GM18907 (cell line): ENCODE measurements at regions not wholly inside any gene's neighbourhood (a gene's known extent, or its start where the extent isn't known, plus 50 kb on each side); places are given as distances from the start of the nearest gene placed in this dataset.
A peak's percentile ranks its signal among the peaks of the same experiment; 100 is the strongest.

Experiments used
- ATAC-seq: cut with Tn5 transposase; IDR thresholded peaks from one replicate; pipeline ENCODE4 v1.9.1; 2021; ENCODE audit warnings: mild to moderate bottlenecking, moderate library complexity; ENCODE audit not compliant: unreplicated experiment

DNA sequence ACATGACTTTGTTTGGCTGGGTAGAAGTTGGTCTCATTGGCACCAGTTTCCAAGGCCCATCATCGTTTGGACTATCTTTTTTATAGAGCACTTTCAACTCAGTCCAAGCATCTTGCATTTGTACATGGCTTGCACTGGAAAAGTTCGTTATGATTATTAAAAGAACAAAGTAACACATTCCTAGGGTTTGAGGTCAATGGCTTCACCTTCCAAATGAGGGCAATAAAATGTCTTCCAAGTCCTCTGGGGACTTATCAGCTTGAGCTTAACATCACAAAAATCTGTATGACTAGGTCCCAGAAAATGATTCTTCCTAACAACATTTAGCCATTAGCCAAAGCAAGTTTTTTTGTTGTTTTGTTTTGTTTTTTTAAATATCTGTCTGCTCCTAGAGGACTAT, 610.8 kb downstream of the LMO4 start:
- no peak for ATAC-seq

DNA sequence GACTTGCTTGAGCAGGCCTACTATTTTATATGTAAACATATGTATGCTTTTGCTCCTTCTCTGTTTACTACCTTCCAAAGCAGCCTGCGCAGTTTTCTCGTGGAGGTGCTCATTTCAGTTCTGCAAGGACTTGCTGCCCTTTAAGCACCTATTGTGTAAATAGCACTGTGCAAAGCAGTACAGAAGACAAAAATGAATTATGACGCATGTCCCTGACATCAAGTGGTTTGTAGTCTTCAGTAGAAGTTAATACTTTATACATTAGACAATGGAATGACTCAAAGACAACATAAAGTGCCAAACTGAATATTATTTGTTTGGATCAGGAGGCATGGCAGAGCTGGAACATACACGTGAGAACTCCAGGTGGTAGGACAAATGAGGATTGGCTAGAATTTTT, 611.7 kb downstream of the LMO4 start:
- ATAC-seq, result no peak

DNA sequence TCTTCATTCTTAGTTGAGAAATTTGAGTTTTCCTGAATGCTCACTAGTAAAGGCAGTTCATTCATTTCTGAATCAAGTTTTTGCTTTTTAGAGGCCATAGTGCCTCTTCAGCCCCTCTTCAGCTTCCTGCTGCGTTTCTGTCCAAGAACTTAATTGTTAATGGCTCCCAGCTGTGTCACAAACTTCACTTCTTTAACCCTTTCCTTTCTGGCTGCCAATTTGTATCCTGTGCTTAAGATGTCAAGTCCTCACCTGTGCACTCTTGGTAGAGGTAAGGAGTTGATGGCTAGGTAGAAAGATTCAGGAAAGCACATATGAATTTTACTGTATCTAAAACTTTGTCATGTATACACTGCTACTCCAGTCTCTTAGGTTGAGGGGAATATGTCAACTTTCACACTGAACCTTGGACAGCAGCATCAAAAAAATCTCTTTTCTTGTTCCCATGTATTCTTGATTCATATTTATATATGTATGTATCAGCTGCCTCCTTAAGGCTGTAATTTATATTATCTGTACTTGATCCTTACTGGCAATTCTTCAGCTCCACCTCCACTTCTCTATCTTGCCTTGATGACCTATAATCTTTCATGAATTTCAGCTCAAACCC, 612.8 kb downstream of the LMO4 start:
- no peak for ATAC-seq

DNA sequence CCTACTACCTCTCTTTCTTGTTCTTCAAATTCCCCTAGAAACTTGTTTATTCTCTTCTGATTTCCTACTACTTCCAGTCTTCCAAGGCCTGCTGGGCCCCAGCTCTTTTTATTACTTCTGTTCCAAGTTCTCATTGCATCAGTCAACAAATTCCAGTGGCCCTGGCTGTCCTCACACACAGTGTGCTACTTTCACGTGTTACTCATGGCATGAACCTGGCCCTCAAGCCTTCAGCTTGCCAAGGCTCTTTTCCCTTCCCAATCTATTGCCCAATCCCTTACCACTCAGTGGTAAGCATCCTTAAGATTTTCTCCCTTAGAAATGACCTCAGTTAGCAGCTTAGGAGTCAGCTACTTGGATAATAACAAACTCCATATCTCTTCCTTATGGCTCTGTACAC, 613.5 kb downstream of the LMO4 start:
- no peak for ATAC-seq

DNA sequence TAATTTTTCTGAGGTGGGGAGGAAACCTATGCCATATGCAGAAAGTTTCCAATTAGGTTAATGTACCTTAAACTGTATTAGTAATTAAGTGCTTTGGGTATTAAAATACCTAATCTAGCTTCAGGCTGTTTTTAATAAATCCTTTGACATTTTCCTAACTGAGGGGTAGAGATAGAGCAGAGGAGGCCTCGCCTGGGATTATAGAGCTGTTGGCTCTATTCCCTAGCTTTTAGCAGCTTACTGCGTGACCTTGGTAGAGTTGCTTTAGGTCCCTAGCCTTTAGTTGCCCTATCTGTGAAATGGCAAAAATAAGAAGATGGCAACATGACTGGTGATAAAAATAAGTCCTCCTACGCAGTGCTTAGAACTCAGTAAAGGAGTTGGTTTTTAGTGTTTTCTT, 621.0 kb downstream of the LMO4 start:
- no peak for ATAC-seq

DNA sequence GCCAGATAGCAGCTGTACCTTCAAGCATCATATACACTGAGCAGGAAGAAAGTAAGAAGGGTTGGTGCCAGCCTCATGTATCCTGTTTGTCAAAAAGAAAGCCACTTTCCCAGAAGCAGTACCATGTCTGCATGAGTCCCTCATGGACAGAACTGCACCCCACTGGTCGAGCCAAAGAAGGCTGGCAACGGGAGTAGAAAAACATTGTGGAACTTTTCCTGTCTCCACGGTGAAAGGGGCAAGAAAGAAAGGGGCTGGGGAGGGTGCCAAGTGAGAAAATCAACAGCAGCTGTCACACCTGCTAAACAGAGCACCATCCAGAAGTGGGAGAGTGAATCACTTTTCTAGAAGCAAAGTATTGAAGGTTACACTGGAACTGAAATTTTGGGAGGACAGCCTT, 621.7 kb downstream of the LMO4 start:
- ATAC-seq, result no peak

DNA sequence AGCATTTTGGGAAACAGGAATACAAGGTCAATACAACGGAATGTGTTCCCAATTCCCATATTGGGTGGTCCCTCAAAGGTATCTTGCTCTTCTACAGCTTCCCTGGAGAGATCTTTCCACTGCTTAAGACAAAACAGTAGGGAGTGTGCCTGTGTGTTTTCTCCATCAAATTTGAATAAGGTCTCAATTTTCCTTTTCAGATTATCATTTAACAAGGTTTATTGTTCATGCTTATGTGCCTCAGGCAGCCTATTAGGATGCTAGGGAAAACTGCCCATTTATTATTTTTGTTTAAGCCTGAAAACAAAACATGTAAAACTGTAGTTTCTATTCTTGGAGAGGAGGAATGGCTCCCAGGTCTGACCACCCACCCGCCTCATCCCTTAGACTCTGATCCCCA, 622.7 kb downstream of the LMO4 start:
- no peak for ATAC-seq

DNA sequence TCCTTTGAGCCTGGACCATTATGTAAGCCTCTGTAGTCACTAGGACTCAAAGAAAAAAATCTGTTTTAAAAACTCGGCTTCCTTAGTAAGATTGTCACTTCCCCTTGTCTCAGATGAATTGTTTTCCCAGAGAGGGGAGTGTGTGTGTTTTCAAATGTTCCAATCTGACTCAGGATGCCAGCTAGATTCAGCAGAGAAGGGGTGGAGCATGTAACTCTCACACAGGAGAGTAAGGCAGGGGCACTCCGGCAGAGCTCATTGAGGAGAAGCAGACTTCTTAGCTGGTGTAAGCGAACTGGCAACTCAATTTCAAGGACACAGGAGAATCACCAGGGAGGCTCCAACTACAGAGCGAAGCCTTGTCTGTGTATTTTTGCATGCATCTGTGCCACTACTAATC, 623.2 kb downstream of the LMO4 start:
- ATAC-seq, result no peak

DNA sequence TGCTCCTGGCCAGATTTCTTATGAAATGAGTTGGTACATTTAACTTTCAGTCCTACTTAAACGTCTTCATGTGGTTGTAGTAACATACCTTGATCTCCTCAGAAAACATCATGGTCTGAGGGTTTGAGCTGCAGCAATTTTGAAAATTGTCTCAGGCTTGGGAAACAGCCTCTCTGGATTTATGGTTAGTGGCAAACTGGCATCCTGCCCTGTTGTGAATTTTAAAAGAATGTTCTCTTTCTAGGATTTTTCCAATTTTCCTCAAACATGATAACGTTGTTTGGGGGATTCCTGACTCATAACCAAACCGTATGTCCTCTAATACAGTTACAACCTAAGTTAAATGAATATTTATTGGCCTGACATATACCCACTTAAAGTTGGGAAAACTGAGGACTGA, 624.4 kb downstream of the LMO4 start:
- no peak for ATAC-seq

DNA sequence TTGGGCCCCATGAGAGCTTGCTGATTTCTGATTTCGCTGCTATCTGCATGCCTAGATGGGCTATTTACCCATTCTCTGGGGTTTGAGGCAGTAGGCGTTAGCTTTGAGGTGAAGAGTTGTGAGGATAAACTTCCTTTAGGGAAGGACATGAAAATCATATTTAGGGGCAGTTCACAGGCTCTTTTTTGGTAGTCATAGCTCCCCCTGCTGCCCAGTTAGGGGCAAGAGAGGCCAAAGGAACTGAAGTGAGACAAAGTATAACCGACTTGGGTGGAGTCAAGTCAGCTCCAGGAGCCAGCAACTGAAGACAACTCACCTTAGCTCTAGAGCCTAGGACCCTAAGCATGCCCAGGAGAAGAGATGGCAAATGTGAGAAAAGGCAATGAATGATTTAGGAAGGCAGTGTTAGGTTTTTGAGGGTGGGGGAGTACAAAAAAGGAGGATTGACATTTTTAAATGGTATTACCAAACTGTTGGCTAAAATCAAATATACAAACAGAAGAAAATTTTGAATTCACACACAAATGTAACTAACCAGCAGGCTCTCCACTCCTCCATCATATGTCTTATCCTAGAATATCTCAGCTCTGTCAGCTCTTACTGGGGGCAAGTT, 625.2 kb downstream of the LMO4 start:
- ATAC-seq, result peak; percentile 94

DNA sequence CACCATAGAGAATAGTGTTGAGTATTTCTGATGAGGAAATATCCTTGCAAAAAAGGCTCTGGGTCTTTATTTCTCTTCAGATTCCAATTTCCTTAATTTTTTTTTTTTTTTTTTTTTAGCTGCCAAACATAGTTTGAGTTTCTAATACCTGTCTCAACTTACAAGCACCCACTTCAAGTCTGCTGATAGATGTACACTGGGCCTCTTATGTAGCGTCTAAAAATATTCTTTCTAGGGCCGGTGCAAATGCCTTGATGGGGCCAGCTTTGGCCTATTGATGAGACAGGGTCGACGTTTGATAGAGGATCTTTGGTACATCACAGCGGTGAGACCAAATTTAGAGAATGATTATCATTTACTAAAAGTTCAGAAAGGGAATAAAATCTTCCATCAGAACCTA, 626.4 kb downstream of the LMO4 start:
- no peak for ATAC-seq

DNA sequence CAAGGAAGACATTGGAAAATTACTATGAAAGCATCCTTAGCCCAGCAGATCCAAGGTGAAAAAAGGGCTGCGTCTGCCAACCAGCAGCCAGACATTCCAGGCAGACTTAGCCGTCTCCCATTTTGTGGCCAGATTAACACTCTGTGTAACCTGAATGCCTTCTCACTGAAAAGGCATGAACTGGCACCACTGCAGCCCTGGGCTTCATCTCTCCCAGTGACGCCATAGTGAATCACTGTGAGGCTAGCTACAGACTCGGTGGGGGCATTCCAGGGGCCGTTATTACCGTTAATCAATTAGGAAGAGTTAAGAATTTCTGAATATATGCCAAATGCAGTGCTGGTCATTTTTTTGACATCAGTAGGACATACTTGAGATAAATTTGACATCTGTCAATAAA, 627.4 kb downstream of the LMO4 start:
- no peak for ATAC-seq

DNA sequence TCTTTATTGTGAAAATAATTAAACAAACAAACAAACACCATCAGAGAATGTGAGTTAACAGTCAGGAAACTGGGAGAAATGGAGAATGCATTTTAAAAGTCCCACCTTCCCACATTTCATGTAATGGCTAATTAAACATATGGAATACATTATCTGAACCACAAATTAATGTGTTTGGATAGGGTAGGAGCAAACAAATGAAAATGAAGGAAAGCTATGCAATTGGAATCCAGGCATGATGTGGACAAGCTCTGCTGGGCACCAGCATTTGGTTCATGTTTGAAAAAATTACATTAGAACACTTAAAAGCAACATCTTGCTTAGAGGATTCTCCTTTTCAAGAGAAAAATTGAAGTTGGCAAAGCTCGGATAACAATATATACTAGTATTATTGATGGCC, 628.1 kb downstream of the LMO4 start:
- ATAC-seq, result no peak

DNA sequence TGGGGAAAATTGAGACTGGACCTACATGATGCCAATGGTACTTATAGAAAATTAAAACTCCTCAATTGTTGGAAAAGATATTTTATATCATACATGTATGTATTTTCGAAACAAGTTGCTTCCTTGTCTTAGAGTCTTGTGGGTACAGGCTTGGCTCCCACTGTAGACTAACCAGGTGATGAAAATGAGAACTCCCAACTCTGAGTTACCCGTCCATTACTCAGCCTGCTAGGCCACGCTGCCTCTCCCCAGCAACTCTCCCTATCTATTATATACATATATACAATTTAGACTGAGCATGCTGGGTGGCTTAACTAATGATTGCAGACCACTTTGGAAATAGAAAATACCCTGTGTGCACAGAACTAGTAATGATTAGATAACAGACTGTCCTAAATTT, 628.7 kb downstream of the LMO4 start:
- ATAC-seq, result no peak

DNA sequence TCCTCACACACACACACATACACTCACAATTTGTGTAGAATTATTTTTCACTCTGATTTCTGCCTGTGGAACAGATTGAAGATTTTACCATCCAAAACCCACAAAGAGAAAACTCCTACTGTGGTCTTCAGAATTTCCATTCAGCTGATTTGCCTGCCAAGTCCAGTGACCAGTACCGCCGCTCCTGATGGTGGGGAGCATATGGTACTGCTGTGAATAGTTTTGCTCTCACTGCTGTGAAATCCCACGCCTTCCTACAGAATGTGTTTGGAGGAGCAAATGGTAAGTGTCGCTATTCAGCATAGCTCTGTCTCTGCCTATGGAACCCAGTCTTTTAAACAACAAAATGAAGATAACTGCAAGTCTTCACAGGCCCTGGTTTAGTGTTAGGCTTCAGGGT, 629.5 kb downstream of the LMO4 start:
- ATAC-seq, result no peak

DNA sequence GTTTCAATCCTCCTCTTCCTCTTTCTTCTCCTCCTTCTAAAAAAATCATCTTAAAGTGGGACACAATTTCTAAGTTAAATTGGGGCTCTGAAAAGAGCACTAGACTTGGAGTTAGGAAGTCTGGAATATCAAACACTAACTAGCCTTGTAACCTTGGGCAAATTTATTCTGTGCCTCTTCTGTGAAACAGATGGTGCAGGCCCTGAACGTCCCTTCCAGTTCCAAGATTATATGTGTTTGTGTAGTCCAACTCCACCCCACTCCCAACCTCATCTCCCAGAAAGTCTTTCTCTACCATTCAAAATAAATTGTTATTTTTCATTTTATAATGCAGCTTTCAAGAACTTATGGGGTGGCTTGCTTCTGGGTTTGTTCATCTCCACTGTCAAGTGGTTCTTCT, 630.0 kb downstream of the LMO4 start:
- no peak for ATAC-seq

DNA sequence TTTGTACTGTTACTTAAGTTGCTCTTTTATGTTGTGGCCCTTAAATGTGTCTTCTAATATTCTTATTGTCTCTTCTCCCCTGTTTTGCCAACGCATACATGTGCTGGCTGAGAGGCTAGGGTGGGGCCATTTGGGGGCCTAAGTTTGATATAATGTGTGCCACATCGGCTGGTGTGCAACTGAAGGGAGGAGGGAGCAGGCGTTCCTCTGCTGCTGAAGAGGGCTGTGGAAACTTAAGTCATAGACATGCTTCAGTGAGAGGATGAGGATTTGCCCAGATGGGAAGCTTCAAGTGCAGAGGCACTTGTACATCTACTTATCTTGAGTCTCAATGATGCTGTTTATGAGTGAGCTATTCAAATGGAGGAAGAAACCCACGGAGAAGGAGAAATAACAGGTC, 630.6 kb downstream of the LMO4 start:
- ATAC-seq, result no peak

DNA sequence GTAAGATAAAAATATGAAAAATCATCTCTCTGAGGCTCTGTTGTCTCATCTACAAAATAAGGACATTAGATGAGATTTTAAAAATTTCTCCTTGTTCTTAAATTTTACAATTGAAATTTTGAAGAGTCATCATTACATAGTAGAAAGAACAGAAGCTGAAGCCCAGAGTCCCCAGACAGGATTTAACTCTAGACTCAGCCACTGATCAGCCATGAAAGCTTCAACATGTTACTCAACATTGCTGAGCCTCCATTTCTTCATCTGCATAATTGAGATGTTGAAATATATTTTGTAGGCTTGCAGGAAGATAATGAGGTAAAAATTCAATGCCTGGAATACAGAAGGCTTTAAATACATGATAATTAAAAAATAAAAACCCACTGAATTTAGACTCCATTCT, 633.3 kb downstream of the LMO4 start:
- no peak for ATAC-seq

DNA sequence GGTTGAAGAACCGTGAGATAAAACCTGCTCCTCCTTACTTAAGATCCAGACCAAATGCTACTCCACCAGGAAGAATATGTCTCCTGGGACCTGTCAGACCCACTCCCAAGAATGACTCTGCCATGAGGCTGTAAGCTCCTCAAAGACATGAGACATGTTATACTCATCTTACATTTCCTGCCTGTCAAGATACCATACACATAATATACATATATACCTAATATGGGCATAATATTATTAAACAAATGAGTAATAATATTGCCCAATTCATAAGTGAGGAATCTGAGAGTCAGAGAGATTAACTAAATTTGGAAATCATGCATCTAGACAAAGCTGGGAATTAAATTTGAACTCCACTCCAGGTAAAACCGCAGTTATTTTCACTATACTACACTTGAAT, 634.9 kb downstream of the LMO4 start:
- ATAC-seq, result no peak

DNA sequence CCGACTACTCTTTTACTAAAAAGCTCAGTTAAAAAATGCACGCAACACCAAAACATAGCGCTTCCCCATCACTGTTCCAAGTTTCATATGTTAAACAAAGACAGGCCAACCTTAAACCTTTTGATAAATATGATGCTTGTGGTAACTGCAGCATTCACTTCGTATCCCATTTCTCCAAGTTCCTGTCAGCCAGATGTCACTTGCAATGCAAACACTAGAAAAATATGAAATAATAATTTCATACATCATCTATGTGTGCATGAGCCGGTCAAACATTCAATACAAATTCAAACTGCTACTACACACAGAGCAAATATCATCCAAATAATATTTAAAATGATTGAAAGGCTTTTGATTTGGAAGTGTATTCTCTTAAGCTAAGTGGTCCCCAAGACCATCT, 636.5 kb downstream of the LMO4 start:
- ATAC-seq, result no peak

DNA sequence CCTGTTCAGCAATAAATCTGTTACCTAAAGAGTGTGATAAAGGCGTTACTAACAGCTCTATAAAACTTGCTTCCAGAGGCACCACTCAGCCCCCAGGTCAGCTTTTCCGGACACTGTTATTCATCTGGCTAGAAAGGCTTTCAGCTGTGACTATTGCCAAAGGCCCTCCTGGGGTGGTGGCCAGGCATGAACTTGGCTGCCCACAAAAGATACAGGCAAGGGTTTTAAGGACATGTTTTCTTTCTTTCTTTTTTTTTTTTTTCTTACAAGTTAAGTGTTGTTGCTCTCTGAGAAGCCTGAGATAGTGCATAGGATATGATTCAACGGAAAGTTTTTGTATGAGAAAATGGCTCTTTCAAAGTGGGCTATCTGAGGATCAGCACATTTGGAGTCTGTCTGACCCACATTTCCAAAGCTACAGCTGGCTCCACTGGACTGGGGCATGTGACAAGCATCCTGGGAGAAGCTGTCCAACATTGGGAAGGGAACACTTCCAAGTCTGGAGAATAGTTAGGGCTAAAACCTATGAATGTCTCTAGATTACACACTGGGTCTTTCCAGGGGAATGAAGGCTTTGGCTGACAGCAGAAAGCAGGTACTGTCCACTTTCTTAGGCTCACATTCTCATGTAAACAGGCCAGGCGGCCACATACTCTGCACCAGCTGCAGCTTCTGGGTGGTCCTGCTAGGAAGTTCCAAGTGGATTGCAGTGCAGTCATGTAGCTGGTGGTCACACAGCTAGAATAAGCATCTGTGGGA, 639.7 kb downstream of the LMO4 start:
- ATAC-seq, result no peak

DNA sequence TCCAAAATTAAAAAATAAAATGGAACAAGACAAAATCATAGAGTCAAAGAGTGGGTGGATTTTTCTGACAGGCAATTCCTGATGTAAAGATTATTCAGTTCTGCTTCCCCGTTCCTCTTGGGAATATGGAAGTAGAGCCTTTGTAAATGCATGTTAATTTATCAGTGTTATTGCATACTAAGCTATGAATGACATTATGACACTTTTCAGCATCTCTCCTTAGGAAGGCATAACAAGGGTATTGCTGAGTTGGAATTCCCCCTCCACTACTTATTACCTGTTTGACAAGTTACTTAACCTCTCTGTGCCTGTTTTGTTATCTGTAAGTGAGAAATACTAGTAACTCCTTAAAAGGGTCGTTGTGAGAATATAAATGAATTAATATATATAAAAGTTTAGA, 640.4 kb downstream of the LMO4 start:
- ATAC-seq, result no peak

DNA sequence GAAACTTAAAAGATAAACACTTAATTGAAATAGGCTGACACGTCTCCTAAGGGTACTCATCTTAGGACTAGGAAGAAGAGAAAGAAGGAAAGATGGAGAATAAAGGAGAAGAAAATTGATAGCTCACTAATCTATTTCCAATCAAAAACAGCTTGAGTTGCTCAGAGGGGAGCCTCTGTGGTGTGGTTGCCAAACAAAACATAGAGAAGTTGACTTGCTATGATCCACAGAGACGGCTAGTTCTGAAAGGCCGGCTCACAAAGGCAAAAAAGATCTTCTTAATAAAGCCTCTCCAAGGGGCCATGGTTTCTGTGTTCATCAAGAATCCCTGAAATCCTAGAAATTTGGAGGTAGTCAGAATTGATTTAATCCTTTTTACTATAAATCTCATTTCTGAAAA, 644.1 kb downstream of the LMO4 start:
- ATAC-seq, result no peak
